ENCODE measurements at regions not wholly inside any gene's neighbourhood (a gene's known extent, or its start where the extent isn't known, plus 50 kb on each side); places are given as distances from the start of the nearest gene placed in this dataset.
A peak's percentile ranks its signal among the peaks of the same experiment; 100 is the strongest.

DNA sequence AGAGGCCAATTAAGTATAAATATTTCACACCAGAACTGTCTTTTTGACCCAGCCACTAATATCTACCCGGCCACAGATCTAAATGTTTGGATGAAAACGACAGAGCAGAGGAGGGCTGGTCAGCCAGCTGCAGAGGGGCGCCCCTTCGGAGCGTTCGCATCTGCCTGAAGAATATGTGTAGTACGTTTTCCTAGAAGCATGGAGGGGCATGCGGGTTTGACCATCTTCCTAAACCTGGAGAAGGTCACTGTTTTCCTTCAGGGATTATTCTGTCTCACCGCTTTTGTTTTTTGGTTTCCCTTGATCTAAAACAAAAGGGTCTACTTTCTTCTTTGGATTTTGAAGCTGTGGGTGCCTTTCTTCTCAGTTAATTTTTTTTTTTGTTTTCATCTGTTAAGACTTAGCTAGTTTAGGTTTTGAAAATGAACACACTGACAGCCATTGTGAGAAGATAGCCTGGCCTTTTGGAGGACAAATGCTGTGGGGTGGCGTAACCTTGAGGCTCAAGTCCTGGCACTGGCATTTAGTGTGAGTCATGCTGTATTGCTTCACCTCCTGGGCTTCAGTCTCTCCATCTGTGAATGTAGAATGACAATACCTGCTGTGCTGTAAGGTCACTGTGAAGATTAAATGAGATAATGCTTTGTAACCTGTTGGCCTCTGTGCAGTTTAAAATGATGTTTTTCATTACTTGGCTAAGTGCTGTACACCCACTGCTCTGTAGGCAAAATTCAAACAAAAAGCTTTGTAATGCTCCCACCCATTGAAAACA, 74.1 kb upstream of the IRF2BP2 start (continued):
- TF ChIP-seq NR0B2 (CRISPR knock-in tag; IDR thresholded peaks at IDR 0.05) = no peak
- no peak for TF ChIP-seq ZNF280B (CRISPR knock-in tag; IDR thresholded peaks at IDR 0.05; ENCODE audit: borderline replicate concordance)
- no peak for TF ChIP-seq ETV6 (CRISPR knock-in tag; conservative IDR thresholded peaks at IDR 0.05)
- no peak; the same call in 1 of the 2 replicates for TF ChIP-seq SSRP1 (CRISPR knock-in tag; IDR thresholded peaks at IDR 0.05)
- TF ChIP-seq ZNF75D (CRISPR knock-in tag; IDR thresholded peaks at IDR 0.05; ENCODE audit: borderline replicate concordance) = no peak
- no peak for TF ChIP-seq ZNF329 (CRISPR knock-in tag; IDR thresholded peaks at IDR 0.05; ENCODE audit: low read depth)
- TF ChIP-seq, protein P1, sequence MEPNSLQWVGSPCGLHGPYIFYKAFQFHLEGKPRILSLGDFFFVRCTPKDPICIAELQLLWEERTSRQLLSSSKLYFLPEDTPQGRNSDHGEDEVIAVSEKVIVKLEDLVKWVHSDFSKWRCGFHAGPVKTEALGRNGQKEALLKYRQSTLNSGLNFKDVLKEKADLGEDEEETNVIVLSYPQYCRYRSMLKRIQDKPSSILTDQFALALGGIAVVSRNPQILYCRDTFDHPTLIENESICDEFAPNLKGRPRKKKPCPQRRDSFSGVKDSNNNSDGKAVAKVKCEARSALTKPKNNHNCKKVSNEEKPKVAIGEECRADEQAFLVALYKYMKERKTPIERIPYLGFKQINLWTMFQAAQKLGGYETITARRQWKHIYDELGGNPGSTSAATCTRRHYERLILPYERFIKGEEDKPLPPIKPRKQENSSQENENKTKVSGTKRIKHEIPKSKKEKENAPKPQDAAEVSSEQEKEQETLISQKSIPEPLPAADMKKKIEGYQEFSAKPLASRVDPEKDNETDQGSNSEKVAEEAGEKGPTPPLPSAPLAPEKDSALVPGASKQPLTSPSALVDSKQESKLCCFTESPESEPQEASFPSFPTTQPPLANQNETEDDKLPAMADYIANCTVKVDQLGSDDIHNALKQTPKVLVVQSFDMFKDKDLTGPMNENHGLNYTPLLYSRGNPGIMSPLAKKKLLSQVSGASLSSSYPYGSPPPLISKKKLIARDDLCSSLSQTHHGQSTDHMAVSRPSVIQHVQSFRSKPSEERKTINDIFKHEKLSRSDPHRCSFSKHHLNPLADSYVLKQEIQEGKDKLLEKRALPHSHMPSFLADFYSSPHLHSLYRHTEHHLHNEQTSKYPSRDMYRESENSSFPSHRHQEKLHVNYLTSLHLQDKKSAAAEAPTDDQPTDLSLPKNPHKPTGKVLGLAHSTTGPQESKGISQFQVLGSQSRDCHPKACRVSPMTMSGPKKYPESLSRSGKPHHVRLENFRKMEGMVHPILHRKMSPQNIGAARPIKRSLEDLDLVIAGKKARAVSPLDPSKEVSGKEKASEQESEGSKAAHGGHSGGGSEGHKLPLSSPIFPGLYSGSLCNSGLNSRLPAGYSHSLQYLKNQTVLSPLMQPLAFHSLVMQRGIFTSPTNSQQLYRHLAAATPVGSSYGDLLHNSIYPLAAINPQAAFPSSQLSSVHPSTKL (CRISPR knock-in tag; IDR thresholded peaks at IDR 0.05) = peak; percentile 97
- no peak for TF ChIP-seq ZZZ3 (CRISPR knock-in tag; IDR thresholded peaks at IDR 0.05; ENCODE audit: borderline replicate concordance)
- TF ChIP-seq HNF4A (CRISPR knock-in tag; IDR thresholded peaks at IDR 0.05) = peak; percentile 84
- TF ChIP-seq ZNF615 (CRISPR knock-in tag; IDR thresholded peaks at IDR 0.05; ENCODE audit: borderline replicate concordance) = no peak
- no peak for TF ChIP-seq MAF1 (CRISPR knock-in tag; IDR thresholded peaks at IDR 0.05; ENCODE audit: borderline replicate concordance)
- TF ChIP-seq HNF1B (CRISPR knock-in tag; IDR thresholded peaks at IDR 0.05) = peak; percentile 63; the same call in 1 of the 2 replicates
- TF ChIP-seq ZNF766 (CRISPR knock-in tag; IDR thresholded peaks at IDR 0.05; ENCODE audit: borderline replicate concordance) = no peak
- TF ChIP-seq, protein P2, sequence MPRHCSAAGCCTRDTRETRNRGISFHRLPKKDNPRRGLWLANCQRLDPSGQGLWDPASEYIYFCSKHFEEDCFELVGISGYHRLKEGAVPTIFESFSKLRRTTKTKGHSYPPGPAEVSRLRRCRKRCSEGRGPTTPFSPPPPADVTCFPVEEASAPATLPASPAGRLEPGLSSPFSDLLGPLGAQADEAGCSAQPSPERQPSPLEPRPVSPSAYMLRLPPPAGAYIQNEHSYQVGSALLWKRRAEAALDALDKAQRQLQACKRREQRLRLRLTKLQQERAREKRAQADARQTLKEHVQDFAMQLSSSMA (CRISPR knock-in tag; IDR thresholded peaks at IDR 0.05) = no peak
- TF ChIP-seq PLRG1 (conservative IDR thresholded peaks at IDR 0.05) = no peak
